K562 (cell line): ENCODE measurements at regions not wholly inside any gene's neighbourhood (a gene's known extent, or its start where the extent isn't known, plus 50 kb on each side); places are given as distances from the start of the nearest gene placed in this dataset.

ENCODE experiments used
- ATAC-seq: fragments of 200-7000 bp; cut with Tn5 transposase; 3 replicates; pipeline ENCODE4 v1.9.1; 2020; ENCODE audit warnings: moderate library complexity
- BruUV-seq: library from RNA; stranded (reverse); fragments of 400-500 nt; replicated peaks from 2 replicates; lab custom pipeline; 2021; lab: Mats Ljungman, UMichigan
- CTCF ChIA-PET: fragments of 300-600 bp; formaldehyde crosslinking; extraction: SDS; loops from one replicate; lab custom pipeline; 2021; ENCODE audit warnings: low intra/inter-chr PET ratio; lab: Yijun Ruan, JAX
- POLR2A ChIA-PET: fragments of 300-600, 350-650 bp; sonication (Branson Sonifier 250); formaldehyde crosslinking; extraction: SDS; loops from one replicate; lab custom pipeline; 2021; ENCODE audit warnings: antibody characterized with exemption, inconsistent platforms; lab: Yijun Ruan, JAX
- DNase-seq, 4 experiments: peaks; one replicate each; pipeline versions ENCODE4 v3.0.0 to v3.0.0-alpha.2; 2011 to 2018; ENCODE audit warnings: low spot score in 3 of 4, mixed read lengths in 3 of 4; ENCODE audit errors: extremely low read depth in 1 of 4
- FAIRE-seq: peaks from 2 replicates; lab custom pipeline; 2011; peaks lifted over from hg19 to GRCh38; lab: Jason Lieb, UNC
- H2AFZ ChIP-seq: 2 replicates; pipeline ENCODE4 v1.6.0; 2011; ENCODE audit warnings: low read depth, low read length, control low read depth, inconsistent platforms
- H3K27ac ChIP-seq: fragments of 200-600 bp; 3 replicates; pipeline ENCODE4 v1.8.0; 2011; ENCODE audit warnings: low read depth, mild to moderate bottlenecking, control low read depth, inconsistent platforms, low read length, moderate library complexity, mixed read lengths; ENCODE audit errors: extremely low read depth
- H3K27me3 ChIP-seq, 2 experiments: fragments of 300-600 bp in 1 of 2; 2 replicates in 1 of 2; 3 replicates in 1 of 2; pipeline versions ENCODE4 v1.6.0 to v1.8.0; 2011; ENCODE audit warnings: inconsistent platforms in 2 of 2, low read length in 2 of 2, mild to moderate bottlenecking in 1 of 2, mixed read lengths in 1 of 2, moderate library complexity in 1 of 2; ENCODE audit not compliant: control insufficient read depth in 2 of 2, insufficient read depth in 2 of 2
- H3K36me3 ChIP-seq: fragments of 300-600 bp; 3 replicates; pipeline ENCODE4 v1.8.0; 2011; ENCODE audit warnings: mild to moderate bottlenecking, low read length, inconsistent platforms; ENCODE audit not compliant: control insufficient read depth, insufficient read depth
- H3K4me1 ChIP-seq, 2 experiments: fragments of 200-600 bp in 1 of 2; replicated peaks in 1 of 2; 2 replicates in 1 of 2; 3 replicates in 1 of 2; pipeline versions ENCODE4 v1.5.1 to v1.8.0; 2011; ENCODE audit warnings: inconsistent platforms in 2 of 2, low read length in 2 of 2, mild to moderate bottlenecking in 1 of 2, mixed read lengths in 1 of 2, moderate library complexity in 1 of 2; ENCODE audit not compliant: control insufficient read depth in 2 of 2, insufficient read depth in 2 of 2
- H3K4me2 ChIP-seq: 2 replicates; pipeline ENCODE4 v1.6.1; 2011; ENCODE audit warnings: low read length, control low read depth, inconsistent platforms, mixed read lengths; ENCODE audit not compliant: insufficient read depth
- H3K4me3 ChIP-seq: fragments of 200-600 bp; sonication (generic), shearing (Covaris generic); 2 replicates; pipeline ENCODE4 v1.5.1; 2016; ENCODE audit warnings: control low read depth, inconsistent platforms
- H3K79me2 ChIP-seq: fragments of 200-600 bp; 3 replicates; pipeline ENCODE4 v1.8.0; 2011; ENCODE audit warnings: low read length, inconsistent platforms; ENCODE audit not compliant: control insufficient read depth, insufficient read depth
- H3K9ac ChIP-seq, 2 experiments: 2 replicates each; pipeline versions ENCODE4 v1.6.0 to v1.6.1; 2011; ENCODE audit warnings: low read depth in 2 of 2, low read length in 2 of 2, control low read depth in 1 of 2, inconsistent platforms in 1 of 2, mild to moderate bottlenecking in 1 of 2, mixed read lengths in 1 of 2; ENCODE audit not compliant: insufficient read depth in 1 of 2
- H3K9me1 ChIP-seq: one replicate; pipeline ENCODE4 v1.6.0; 2011; ENCODE audit warnings: inconsistent platforms, mild to moderate bottlenecking, low read length, moderate library complexity; ENCODE audit not compliant: control insufficient read depth, insufficient read depth
- H3K9me3 ChIP-seq: replicated peaks from 2 replicates; pipeline ENCODE4 v1.5.1; 2011; ENCODE audit warnings: low read depth, low read length, inconsistent platforms; ENCODE audit not compliant: control insufficient read depth, insufficient read depth
- H4K20me1 ChIP-seq: replicated peaks from 2 replicates; pipeline ENCODE4 v1.6.1; 2011; ENCODE audit warnings: low read length, inconsistent platforms, mixed read lengths; ENCODE audit not compliant: control insufficient read depth, insufficient read depth
- NR1H2 ChIP-seq: sonication (generic); formaldehyde crosslinking; IDR thresholded peaks from 2 replicates; pipeline ENCODE4 v1.4.0; 2020; ENCODE audit warnings: mild to moderate bottlenecking, missing genetic modification reagents
- ZNF316 ChIP-seq: fragments of 450-650 bp; IDR thresholded peaks from 2 replicates; pipeline ENCODE4 v1.6.1; 2016
- ZNF707 ChIP-seq: fragments of 250-450 bp; sonication (Bioruptor Pico); conservative IDR thresholded peaks from 2 replicates; pipeline ENCODE4 v1.8.0; 2022; ENCODE audit warnings: inconsistent platforms, mild to moderate bottlenecking, moderate library complexity
- WGBS: fragments of 100-300 bp; shearing (Covaris generic); methylation state at CpG from one replicate; pipeline ENCODE4 v1.1.6; 2016; ENCODE audit warnings: low coverage, mixed read lengths; ENCODE audit not compliant: insufficient coverage; ENCODE audit errors: missing lambda C conversion rate; 5-methylcytosine and 5-hydroxymethylcytosine counted together
- in situ Hi-C: fragments of 300-500 bp; cut with MboI; formaldehyde crosslinking; loops from 4 replicates; pipeline ENCODE4 v1.15.0; 2018; ENCODE audit warnings: inconsistent platforms, mixed read lengths
- intact Hi-C: fragments of 100-400 bp; cut with micrococcal nuclease; formaldehyde crosslinking; loops from 2 replicates; pipeline ENCODE4 v1.14.2; 2022
- TF ChIP-seq, protein P1 (sequence below): fragments of 250-450 bp; sonication (Bioruptor Pico); IDR thresholded peaks from 2 replicates; pipeline ENCODE4 v1.9.0; 2021; ENCODE audit warnings: mild to moderate bottlenecking, inconsistent platforms
- TF ChIP-seq, protein P2 (sequence below): fragments of 450-650 bp; IDR thresholded peaks from 2 replicates; pipeline ENCODE4 v1.6.1; 2016; ENCODE audit warnings: mild to moderate bottlenecking

DNA sequence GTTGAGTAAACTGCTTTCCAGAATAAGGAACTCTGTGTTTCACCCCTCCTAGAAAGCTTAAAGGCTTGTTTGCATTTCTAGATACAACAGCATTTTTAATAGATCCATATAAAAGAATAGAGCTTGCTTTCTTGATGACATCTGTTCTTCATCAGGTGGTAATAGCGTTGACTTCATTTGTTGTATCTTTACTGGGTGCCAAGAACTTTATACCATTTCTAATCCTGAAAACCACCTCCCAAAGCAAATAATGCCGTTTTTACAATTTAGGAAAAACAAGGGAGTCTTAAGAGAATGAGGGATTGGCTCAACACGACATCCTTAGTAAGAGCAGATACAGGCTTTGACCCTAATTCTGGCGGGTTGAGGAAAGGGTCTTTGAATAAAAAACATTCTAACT, 993.4 kb downstream of the TYW1 start:
- BruUV-seq, result no TSS peak
- DNase-seq (no peak), FAIRE-seq (no peak), ATAC-seq (no peak)
- H3K79me2 ChIP-seq, result no peaks in the 10 kb centered on the region
- ChIA-PET CTCF (no interaction called here), POLR2A (interaction anchor here (0.6 to 0.7 kb wide), 2 partner anchors 23 to 37 kb away, joined by 3 to 4 read pairs; no protein-coding TSS in a partner anchor)
- no peak overlapping the region for H2AFZ ChIP-seq
- TF ChIP-seq NR1H2, result no peak
- TF ChIP-seq, protein P1, sequence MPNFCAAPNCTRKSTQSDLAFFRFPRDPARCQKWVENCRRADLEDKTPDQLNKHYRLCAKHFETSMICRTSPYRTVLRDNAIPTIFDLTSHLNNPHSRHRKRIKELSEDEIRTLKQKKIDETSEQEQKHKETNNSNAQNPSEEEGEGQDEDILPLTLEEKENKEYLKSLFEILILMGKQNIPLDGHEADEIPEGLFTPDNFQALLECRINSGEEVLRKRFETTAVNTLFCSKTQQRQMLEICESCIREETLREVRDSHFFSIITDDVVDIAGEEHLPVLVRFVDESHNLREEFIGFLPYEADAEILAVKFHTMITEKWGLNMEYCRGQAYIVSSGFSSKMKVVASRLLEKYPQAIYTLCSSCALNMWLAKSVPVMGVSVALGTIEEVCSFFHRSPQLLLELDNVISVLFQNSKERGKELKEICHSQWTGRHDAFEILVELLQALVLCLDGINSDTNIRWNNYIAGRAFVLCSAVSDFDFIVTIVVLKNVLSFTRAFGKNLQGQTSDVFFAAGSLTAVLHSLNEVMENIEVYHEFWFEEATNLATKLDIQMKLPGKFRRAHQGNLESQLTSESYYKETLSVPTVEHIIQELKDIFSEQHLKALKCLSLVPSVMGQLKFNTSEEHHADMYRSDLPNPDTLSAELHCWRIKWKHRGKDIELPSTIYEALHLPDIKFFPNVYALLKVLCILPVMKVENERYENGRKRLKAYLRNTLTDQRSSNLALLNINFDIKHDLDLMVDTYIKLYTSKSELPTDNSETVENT (CRISPR knock-in tag), result no peak
- TF ChIP-seq, protein P2, sequence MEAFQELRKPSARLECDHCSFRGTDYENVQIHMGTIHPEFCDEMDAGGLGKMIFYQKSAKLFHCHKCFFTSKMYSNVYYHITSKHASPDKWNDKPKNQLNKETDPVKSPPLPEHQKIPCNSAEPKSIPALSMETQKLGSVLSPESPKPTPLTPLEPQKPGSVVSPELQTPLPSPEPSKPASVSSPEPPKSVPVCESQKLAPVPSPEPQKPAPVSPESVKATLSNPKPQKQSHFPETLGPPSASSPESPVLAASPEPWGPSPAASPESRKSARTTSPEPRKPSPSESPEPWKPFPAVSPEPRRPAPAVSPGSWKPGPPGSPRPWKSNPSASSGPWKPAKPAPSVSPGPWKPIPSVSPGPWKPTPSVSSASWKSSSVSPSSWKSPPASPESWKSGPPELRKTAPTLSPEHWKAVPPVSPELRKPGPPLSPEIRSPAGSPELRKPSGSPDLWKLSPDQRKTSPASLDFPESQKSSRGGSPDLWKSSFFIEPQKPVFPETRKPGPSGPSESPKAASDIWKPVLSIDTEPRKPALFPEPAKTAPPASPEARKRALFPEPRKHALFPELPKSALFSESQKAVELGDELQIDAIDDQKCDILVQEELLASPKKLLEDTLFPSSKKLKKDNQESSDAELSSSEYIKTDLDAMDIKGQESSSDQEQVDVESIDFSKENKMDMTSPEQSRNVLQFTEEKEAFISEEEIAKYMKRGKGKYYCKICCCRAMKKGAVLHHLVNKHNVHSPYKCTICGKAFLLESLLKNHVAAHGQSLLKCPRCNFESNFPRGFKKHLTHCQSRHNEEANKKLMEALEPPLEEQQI, result no peak
- TF ChIP-seq ZNF707 (CRISPR knock-in tag), result no peak
- no peak for TF ChIP-seq ZNF316
- no peak overlapping the region for H3K4me2 ChIP-seq
- no peak overlapping the region for H3K27ac ChIP-seq
- H3K9ac ChIP-seq, result no peak overlapping the region
- WGBS, result 1% methylated on average over 4 of the region's 4 CpGs
- no peaks in the 10 kb centered on the region for H3K9me3 ChIP-seq
- H3K36me3 ChIP-seq, result no peaks in the 10 kb centered on the region
- in situ Hi-C loops, result no loop called here
- H3K9me1 ChIP-seq, result no peaks in the 10 kb centered on the region
- no peak overlapping the region for H3K4me3 ChIP-seq
- no peaks in the 10 kb centered on the region for H3K27me3 ChIP-seq
- intact Hi-C loops, result no loop called here
- no peaks in the 10 kb centered on the region for H3K4me1 ChIP-seq
- H4K20me1 ChIP-seq, result no peaks in the 10 kb centered on the region
